ENCODE measurements at regions not wholly inside any gene's neighbourhood (a gene's known extent, or its start where the extent isn't known, plus 50 kb on each side); places are given as distances from the start of the nearest gene placed in this dataset.

- H3K27me3 ChIP-seq (ENCODE audit: insufficient read depth, low read length): no peaks in the 10 kb centered on the region
- TF ChIP-seq CTCF (IDR thresholded peaks at IDR 0.05; ENCODE audit: extremely low read depth, low read depth, low read length): no peak
- no peak overlapping the region for H3K27ac ChIP-seq (ENCODE audit: low read depth, low read length)
- H3K4me2 ChIP-seq (ENCODE audit: insufficient read depth, low read length): no peak overlapping the region
- no peaks in the 10 kb centered on the region for H4K20me1 ChIP-seq (ENCODE audit: insufficient read depth, low read length)
- H3K4me1 ChIP-seq (ENCODE audit: insufficient read depth, low read length): peaks cover 15% of the 10 kb centered on the region
- H3K9me3 ChIP-seq (ENCODE audit: low read depth, low read length): no peaks in the 10 kb centered on the region
- no peak overlapping the region for H3K4me3 ChIP-seq (ENCODE audit: insufficient read depth, low read length)
- H2AFZ ChIP-seq (ENCODE audit: low read length): no peak overlapping the region
- no peaks in the 10 kb centered on the region for H3K79me2 ChIP-seq (ENCODE audit: insufficient read depth, low read length)
- no peaks in the 10 kb centered on the region for H3K36me3 ChIP-seq (ENCODE audit: insufficient read depth, low read length)
- DNase-seq (ENCODE audit: insufficient read length, low spot score, missing footprints): no peak
These were observed 185.8 kb upstream of the DCBLD2 start for GRCh38 chr3:99087277-99087676.

- no peaks in the 10 kb centered on the region for H4K20me1 ChIP-seq (ENCODE audit: insufficient read depth, low read length)
- H3K9me3 ChIP-seq (ENCODE audit: low read depth, low read length): no peaks in the 10 kb centered on the region
- TF ChIP-seq CTCF (IDR thresholded peaks at IDR 0.05; ENCODE audit: extremely low read depth, low read depth, low read length): no peak
- H2AFZ ChIP-seq (ENCODE audit: low read length): no peak overlapping the region
- H3K4me2 ChIP-seq (ENCODE audit: insufficient read depth, low read length): peak overlapping the region; percentile 47
- H3K4me1 ChIP-seq (ENCODE audit: insufficient read depth, low read length): peaks cover 15% of the 10 kb centered on the region
- peak; percentile 5 for DNase-seq (ENCODE audit: insufficient read length, low spot score, missing footprints)
- no peaks in the 10 kb centered on the region for H3K36me3 ChIP-seq (ENCODE audit: insufficient read depth, low read length)
- no peaks in the 10 kb centered on the region for H3K79me2 ChIP-seq (ENCODE audit: insufficient read depth, low read length)
- no peak overlapping the region for H3K27ac ChIP-seq (ENCODE audit: low read depth, low read length)
- no peaks in the 10 kb centered on the region for H3K27me3 ChIP-seq (ENCODE audit: insufficient read depth, low read length)
- H3K4me3 ChIP-seq (ENCODE audit: insufficient read depth, low read length): no peak overlapping the region
These were observed 183.3 kb upstream of the DCBLD2 start for GRCh38 chr3:99084826-99085225.

GRCh38 chr3:99084156-99084555 lies 182.7 kb upstream of the DCBLD2 start:
- H3K4me3 ChIP-seq (ENCODE audit: insufficient read depth, low read length): no peak overlapping the region
- no peaks in the 10 kb centered on the region for H3K79me2 ChIP-seq (ENCODE audit: insufficient read depth, low read length)
- no peaks in the 10 kb centered on the region for H4K20me1 ChIP-seq (ENCODE audit: insufficient read depth, low read length)
- DNase-seq (ENCODE audit: insufficient read length, low spot score, missing footprints): no peak
- no peaks in the 10 kb centered on the region for H3K36me3 ChIP-seq (ENCODE audit: insufficient read depth, low read length)
- peak overlapping the region; percentile 47 for H3K4me2 ChIP-seq (ENCODE audit: insufficient read depth, low read length)
- H3K27ac ChIP-seq (ENCODE audit: low read depth, low read length): no peak overlapping the region
- no peak overlapping the region for H2AFZ ChIP-seq (ENCODE audit: low read length)
- H3K9me3 ChIP-seq (ENCODE audit: low read depth, low read length): no peaks in the 10 kb centered on the region
- no peak for TF ChIP-seq CTCF (IDR thresholded peaks at IDR 0.05; ENCODE audit: extremely low read depth, low read depth, low read length)
- no peaks in the 10 kb centered on the region for H3K27me3 ChIP-seq (ENCODE audit: insufficient read depth, low read length)
- peaks cover 15% of the 10 kb centered on the region for H3K4me1 ChIP-seq (ENCODE audit: insufficient read depth, low read length)

- H4K20me1 ChIP-seq (ENCODE audit: insufficient read depth, low read length): no peaks in the 10 kb centered on the region
- H3K79me2 ChIP-seq (ENCODE audit: insufficient read depth, low read length): no peaks in the 10 kb centered on the region
- no peak for TF ChIP-seq CTCF (IDR thresholded peaks at IDR 0.05; ENCODE audit: extremely low read depth, low read depth, low read length)
- no peak overlapping the region for H2AFZ ChIP-seq (ENCODE audit: low read length)
- H3K9me3 ChIP-seq (ENCODE audit: low read depth, low read length): no peaks in the 10 kb centered on the region
- H3K27me3 ChIP-seq (ENCODE audit: insufficient read depth, low read length): peaks cover 12% of the 10 kb centered on the region
- no peak for DNase-seq (ENCODE audit: insufficient read length, low spot score, missing footprints)
- no peak overlapping the region for H3K4me2 ChIP-seq (ENCODE audit: insufficient read depth, low read length)
- H3K4me1 ChIP-seq (ENCODE audit: insufficient read depth, low read length): no peaks in the 10 kb centered on the region
- no peak overlapping the region for H3K4me3 ChIP-seq (ENCODE audit: insufficient read depth, low read length)
- H3K36me3 ChIP-seq (ENCODE audit: insufficient read depth, low read length): no peaks in the 10 kb centered on the region
- H3K27ac ChIP-seq (ENCODE audit: low read depth, low read length): no peak overlapping the region
These were observed 169.6 kb upstream of the DCBLD2 start for GRCh38 chr3:99071096-99071495.

Data from osteoblast (primary cell).